Testis (tissue), 2 donors: ENCODE measurements at regions not wholly inside any gene's neighbourhood (a gene's known extent, or its start where the extent isn't known, plus 50 kb on each side); places are given as distances from the start of the nearest gene placed in this dataset.

Experiments used
- POLR2A ChIP-seq: fragments of 450-650 bp; IDR thresholded peaks from one replicate; pipeline ENCODE4 v1.6.1; 2017; ENCODE audit warnings: antibody characterized with exemption, mild to moderate bottlenecking, moderate library complexity
- TF ChIP-seq, protein P1 (sequence below), 3 experiments: fragments of 450-650 bp in 2 of 3; fragments of 200-600 bp in 1 of 3; sonication (generic) in 1 of 3; IDR thresholded peaks; one replicate each; pipeline ENCODE4 v1.5.1; 2016 to 2019; ENCODE audit warnings: antibody characterized with exemption in 3 of 3, mild to moderate bottlenecking in 2 of 3, moderate library complexity in 1 of 3

DNA sequence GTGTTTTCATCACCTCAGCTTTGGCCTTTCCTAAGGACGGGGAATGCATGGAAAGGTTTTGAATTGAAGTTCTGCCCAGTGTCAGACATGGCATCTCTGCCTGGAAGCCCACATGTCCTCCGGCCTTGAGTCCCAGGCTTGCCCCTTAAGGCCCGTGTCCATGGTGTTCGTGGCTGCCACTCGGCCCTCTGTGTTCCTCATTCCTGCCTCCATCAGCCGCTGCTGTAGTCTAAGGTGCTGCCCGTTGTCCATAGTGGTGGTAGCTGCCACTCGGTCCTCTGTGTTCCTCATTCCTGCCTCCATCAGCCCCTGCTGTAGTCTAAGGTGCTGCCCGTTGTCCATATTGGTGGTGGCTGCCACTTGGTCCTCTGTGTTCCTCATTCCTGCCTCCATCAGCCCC, 180.7 kb upstream of the SHH start:
- TF ChIP-seq, protein P1, sequence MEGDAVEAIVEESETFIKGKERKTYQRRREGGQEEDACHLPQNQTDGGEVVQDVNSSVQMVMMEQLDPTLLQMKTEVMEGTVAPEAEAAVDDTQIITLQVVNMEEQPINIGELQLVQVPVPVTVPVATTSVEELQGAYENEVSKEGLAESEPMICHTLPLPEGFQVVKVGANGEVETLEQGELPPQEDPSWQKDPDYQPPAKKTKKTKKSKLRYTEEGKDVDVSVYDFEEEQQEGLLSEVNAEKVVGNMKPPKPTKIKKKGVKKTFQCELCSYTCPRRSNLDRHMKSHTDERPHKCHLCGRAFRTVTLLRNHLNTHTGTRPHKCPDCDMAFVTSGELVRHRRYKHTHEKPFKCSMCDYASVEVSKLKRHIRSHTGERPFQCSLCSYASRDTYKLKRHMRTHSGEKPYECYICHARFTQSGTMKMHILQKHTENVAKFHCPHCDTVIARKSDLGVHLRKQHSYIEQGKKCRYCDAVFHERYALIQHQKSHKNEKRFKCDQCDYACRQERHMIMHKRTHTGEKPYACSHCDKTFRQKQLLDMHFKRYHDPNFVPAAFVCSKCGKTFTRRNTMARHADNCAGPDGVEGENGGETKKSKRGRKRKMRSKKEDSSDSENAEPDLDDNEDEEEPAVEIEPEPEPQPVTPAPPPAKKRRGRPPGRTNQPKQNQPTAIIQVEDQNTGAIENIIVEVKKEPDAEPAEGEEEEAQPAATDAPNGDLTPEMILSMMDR (IDR thresholded peaks at IDR 0.05) = no peak
- TF ChIP-seq POLR2A = no peak
